ENCODE measurements at regions not wholly inside any gene's neighbourhood (a gene's known extent, or its start where the extent isn't known, plus 50 kb on each side); places are given as distances from the start of the nearest gene placed in this dataset.
A peak's percentile ranks its signal among the peaks of the same experiment; 100 is the strongest.
"Not testable (repeated sequence)": the region's sequence is repeated elsewhere in the genome, so short reads cannot be mapped to it uniquely, and the experiment has no call there.

DNA sequence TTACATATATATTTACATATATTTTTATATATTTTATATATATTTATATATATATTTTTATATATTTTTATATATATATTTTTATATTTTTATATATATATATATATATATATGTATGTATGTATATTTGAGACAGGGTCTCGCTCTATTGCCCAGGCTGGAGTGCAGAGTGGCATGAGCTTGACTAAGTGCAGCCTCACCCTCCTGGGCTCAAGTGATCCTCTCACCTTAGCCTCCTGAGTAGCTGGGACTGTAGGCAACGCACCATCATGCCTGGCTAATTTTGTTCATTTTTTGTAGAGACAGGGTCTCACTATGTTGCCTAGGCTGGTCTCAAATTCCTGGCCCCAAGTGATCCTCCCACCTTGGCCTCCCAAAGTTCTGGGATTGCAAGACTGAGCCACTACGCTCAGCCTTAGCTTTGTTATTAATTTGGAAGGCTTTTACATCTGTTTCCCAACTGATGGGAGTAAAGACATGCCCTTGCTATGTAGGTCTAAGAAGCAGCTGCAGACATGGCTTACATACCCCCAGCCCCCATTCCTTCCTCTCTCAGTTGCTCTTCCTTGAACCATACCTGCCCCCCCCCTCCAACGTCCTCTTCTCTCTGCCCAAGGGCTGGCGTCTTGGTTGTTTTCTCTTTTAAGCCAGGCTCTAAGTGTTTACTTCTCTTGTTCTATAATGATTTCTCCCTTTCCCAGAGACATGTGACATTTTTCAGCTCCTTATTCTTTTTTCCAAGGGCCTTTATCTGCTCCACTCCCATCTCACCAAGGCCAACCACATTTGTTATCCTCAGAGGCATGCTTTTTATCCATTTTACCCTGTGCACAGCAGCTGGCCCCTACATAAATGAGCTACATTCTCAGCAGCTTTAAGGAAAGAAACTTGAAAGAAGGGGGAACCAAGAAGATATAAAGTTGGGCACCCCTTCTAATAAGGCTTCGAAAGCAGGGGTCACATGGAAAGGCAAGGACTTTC is 64.2 kb upstream of the ATF7IP2 start:
- H3K4me1 Mint-ChIP-seq (ENCODE audit: low read depth), result peaks cover 20% of the 10 kb centered on the region
- H3K36me3 Mint-ChIP-seq, result peaks cover 4% of the 10 kb centered on the region
- no peaks in the 10 kb centered on the region for H3K27me3 Mint-ChIP-seq
- no peak overlapping the region for H3K27ac Mint-ChIP-seq
- no peak overlapping the region for H3K4me3 Mint-ChIP-seq
- peaks cover 10% of the 10 kb centered on the region for H3K9me3 Mint-ChIP-seq (ENCODE audit: low read depth)

DNA sequence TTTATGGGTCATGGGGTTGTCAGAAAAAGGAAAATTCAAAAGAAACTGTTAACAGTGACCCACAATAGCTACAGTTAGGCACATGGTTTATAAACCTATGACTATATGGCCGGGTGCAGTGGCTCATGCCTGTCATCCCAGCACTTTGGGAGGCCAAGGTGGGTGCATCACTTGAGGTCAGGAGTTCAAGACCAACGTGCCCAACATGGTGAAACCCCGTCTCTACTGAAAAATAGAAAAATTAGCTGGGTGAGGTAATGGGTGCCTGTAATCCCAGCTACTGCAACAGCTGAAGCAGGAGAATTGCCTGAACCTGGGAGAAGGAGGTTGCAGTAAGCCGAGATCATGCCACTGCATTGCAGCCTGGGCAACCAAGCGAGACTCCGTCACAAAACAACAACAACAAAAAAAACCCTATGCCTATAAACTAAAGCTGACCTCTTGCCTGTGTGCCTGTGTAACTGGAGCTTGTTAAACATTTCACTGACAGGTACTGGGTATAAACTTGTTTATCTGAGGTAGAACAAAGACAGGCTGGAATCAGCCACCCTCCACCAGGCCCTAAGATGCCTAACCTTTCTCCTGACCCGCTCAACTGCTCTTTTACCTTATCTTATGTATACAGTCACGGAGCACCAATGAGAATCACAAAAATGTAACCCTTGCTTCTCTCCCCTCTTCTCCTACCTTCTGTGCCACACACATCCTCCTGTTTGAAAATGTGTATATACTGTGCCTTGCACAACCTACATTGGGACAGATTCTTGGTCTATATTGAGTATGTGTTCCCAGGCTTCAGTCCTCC is 62.9 kb upstream of the ATF7IP2 start:
- Mint-ChIP-seq H3K4me1 (ENCODE audit: low read depth) (peaks cover 20% of the 10 kb centered on the region), H3K9me3 (ENCODE audit: low read depth) (peaks cover 13% of the 10 kb centered on the region), H3K36me3 (peaks cover 8% of the 10 kb centered on the region), H3K4me3 (no peak overlapping the region), H3K27ac (no peak overlapping the region), H3K27me3 (no peaks in the 10 kb centered on the region)

DNA sequence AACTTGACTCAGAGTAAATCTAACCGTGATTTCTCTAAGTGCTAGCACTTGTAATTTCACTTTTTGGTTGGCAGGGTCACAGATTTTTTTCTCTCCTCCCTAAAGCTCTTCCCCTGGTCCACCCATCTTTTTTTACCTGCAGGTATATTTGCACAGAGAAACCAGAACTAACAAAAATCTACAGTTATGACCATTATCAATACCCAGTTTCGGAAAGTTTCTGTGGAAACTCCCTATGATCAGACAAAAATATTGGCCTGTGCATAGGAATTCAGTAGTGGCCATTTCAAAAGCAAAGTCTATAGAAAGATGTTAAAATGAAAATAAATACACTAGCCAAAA is 62.4 kb upstream of the ATF7IP2 start:
- H3K27ac Mint-ChIP-seq, result no peak overlapping the region

DNA sequence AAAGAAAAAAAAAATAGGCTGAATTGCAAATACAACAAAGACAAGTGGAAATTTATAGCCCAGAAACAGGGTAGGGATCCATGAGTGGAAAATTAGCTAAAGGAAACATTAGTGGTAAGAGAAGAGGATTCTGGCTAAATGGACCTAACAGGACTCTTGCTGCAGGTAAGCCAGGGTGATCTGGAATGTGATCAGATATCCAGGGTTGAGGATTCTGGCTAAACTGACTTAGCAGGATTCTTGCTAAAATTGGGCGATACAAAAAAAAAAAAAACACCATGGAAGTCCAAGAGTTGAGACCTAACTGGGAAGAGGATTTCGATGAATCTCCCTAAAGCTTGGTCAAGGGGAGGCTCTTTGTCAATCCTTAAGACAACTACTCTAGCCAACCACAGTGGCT is 61.7 kb upstream of the ATF7IP2 start:
- no peak overlapping the region for H3K27ac Mint-ChIP-seq
- peaks cover 14% of the 10 kb centered on the region for H3K4me1 Mint-ChIP-seq (ENCODE audit: low read depth)
- peaks cover 10% of the 10 kb centered on the region for H3K36me3 Mint-ChIP-seq
- peaks cover 13% of the 10 kb centered on the region for H3K9me3 Mint-ChIP-seq (ENCODE audit: low read depth)
- H3K27me3 Mint-ChIP-seq, result no peaks in the 10 kb centered on the region
- no peak overlapping the region for H3K4me3 Mint-ChIP-seq

More for the DNA sequence above, 62.4 kb upstream of the ATF7IP2 start:
- Mint-ChIP-seq H3K4me3 (no peak overlapping the region), H3K36me3 (peaks cover 10% of the 10 kb centered on the region), H3K27me3 (no peaks in the 10 kb centered on the region), H3K9me3 (ENCODE audit: low read depth) (peaks cover 13% of the 10 kb centered on the region), H3K4me1 (ENCODE audit: low read depth) (peaks cover 21% of the 10 kb centered on the region)

DNA sequence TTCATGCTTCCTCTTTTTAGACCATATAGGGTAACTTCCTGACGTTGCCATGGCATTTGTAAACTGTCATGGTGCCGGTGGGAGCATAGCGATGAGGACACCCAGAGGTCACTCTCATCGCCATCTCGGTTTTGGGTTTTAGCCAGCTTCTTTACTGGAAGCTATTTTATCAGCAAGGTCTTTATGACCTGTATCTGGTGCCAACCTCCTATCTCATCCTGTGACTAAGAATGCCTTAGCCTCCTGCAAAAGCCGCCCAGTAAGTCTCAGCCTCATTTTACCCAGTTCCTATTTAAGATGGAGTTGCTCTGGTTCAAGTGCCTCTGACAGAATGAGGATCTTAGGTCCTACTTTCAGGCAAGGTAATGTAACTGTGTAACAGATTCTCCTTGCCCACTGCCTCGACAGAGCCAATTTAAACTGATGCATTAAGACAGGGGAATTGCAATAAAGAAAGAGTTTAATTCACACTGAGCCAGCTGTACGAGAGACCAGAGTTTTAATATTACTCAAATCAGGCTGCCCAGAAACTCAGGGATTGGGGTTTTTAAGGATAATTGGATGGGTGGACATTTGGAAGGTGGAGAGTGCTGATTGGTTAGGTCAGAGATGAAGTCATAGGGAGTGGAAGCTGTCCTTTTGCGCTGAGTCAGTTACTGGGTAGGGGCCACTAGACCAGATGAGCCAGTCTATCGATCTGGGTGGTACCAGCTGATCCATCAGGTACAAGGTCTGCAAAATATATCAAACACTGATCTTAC is 59.9 kb upstream of the ATF7IP2 start:
- Mint-ChIP-seq H3K27me3 (no peaks in the 10 kb centered on the region), H3K27ac (peak overlapping the region; percentile 5), H3K4me3 (no peak overlapping the region), H3K36me3 (peaks cover 13% of the 10 kb centered on the region), H3K9me3 (ENCODE audit: low read depth) (peaks cover 13% of the 10 kb centered on the region), H3K4me1 (ENCODE audit: low read depth) (peaks cover 24% of the 10 kb centered on the region)

DNA sequence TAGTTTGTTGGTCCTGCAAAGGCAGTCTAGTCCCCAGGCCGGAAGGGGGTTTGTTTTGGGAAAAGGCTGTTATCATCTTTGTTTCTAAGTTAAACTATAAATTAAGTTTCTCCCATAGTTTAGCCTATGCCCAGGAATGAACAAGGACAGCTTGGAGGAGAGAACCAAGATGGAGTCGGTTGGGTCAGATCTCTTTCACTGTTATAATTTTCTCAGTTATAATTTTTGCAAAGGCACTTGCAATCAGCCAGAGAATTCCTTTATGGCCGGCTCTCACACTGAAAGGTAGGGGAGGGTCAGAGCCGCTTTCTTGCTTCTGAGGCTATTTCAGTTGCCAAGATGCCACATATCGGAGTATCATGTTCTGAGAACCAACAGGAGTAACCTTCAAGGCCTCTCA is 59.2 kb upstream of the ATF7IP2 start:
- no peaks in the 10 kb centered on the region for H3K27me3 Mint-ChIP-seq
- H3K36me3 Mint-ChIP-seq, result peaks cover 14% of the 10 kb centered on the region

DNA sequence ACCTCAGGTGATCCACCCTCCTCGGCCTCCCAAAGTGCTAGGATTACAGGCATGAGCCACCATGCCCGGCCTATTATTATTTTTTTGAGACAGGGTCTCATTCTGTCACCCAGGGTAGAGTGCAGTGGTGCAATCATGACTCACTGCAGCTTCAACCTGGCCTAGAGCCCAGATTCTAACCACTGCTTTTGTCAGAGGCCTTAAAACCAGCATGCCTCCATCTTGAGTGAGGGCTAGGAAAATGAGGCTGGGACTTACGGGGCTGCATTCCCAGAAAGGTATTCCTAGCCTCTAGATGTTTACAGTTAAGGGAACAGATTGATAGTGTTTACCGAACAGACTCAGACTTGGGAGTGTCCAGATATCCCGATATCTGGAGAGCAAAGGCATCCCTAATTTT is 57.6 kb upstream of the ATF7IP2 start:
- H3K27me3 Mint-ChIP-seq, result not testable (repeated sequence)
- H3K27ac Mint-ChIP-seq, result peak overlapping the region; percentile 28
- peaks cover 14% of the 10 kb centered on the region for H3K36me3 Mint-ChIP-seq
- H3K9me3 Mint-ChIP-seq (ENCODE audit: low read depth), result peaks cover 13% of the 10 kb centered on the region
- peak overlapping the region; percentile 7 for H3K4me3 Mint-ChIP-seq
- H3K4me1 Mint-ChIP-seq (ENCODE audit: low read depth), result peaks cover 39% of the 10 kb centered on the region

More for the DNA sequence above, 59.2 kb upstream of the ATF7IP2 start:
- Mint-ChIP-seq H3K27ac (no peak overlapping the region), H3K4me1 (ENCODE audit: low read depth) (peaks cover 27% of the 10 kb centered on the region), H3K4me3 (no peak overlapping the region), H3K9me3 (ENCODE audit: low read depth) (peaks cover 13% of the 10 kb centered on the region)

DNA sequence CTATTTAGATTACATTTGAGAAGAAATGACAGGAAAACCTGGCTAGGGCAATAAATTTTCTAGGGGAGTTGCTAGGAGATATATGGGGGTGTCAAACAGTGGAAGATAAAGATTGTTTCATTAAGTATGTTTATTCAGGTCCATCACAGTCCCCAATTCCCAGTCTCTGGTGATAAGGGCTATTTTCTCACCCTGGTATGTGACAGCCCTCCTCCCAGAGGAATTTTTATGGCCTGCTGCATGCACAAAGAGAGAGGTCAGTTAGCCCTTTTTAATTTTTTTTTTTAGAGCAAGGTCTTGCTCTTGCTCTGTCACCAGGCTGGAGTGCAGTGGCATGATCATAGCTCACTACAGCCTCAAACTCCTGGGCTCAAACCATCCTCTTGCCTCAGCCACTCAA is 53.6 kb upstream of the ATF7IP2 start:
- no peaks in the 10 kb centered on the region for H3K27me3 Mint-ChIP-seq
- H3K36me3 Mint-ChIP-seq, result peaks cover 10% of the 10 kb centered on the region
- peak overlapping the region; percentile 28 for H3K27ac Mint-ChIP-seq
- no peak overlapping the region for H3K4me3 Mint-ChIP-seq
- H3K9me3 Mint-ChIP-seq (ENCODE audit: low read depth), result peaks cover 3% of the 10 kb centered on the region
- peaks cover 47% of the 10 kb centered on the region for H3K4me1 Mint-ChIP-seq (ENCODE audit: low read depth)

DNA sequence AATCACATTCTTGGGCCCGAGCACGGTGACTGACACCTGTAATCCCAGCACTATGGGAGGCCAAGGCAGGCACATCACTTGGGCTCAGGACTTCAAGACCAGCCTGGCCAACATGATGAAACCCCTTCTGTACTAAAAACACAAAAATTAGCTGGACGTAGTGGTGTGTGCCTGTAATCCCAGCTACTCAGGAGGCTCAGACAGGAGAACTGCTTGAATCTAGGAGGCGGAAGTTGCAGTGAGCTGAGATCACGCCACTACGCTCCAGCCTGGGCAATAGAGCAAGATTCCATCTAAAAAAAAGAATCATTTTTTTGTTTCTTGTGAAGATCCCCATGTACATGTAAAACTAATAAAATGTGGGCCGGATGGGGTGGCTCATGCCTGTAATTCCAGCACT is 53.1 kb upstream of the ATF7IP2 start:
- peaks cover 6% of the 10 kb centered on the region for H3K36me3 Mint-ChIP-seq
- H3K4me3 Mint-ChIP-seq, result peak overlapping the region; percentile 20
- peaks cover 47% of the 10 kb centered on the region for H3K4me1 Mint-ChIP-seq (ENCODE audit: low read depth)

DNA sequence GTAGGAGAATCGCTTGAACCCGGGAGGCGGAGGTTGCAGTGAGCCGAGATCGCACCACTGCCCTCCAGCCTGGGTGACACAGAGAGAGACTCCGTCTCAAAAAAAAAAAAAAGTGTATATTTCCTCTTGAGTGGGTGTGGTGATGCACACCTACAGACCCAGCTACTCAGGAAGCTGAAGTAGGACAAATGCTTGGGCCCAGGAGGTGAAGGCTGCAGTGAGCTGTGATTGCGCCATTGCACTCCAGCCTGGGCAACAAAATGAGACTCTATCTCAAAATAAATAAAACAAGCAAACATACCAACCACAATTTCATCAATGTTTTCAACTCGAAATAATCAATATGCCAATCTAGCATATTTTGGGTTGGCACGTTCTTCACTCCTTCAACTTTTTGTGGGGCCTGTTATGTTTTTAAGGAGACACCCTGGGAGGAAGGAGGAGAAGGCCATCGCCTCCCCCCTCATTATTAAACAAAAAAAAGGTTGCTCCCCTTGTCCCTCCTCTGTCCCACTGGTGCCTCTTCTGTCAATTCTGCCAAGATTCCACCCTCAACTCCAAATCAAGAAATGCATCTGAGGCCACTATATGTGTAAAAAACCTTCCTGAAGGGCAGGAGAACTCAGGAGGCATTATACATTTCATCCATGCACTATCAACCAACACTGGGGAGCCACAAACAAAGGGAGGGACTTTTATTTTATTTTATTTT is 52.4 kb upstream of the ATF7IP2 start:
- H3K36me3 Mint-ChIP-seq, result peaks cover 4% of the 10 kb centered on the region
- peak overlapping the region; percentile 20 for H3K4me3 Mint-ChIP-seq
- H3K4me1 Mint-ChIP-seq (ENCODE audit: low read depth), result peaks cover 49% of the 10 kb centered on the region
- no peaks in the 10 kb centered on the region for H3K27me3 Mint-ChIP-seq
- H3K9me3 Mint-ChIP-seq (ENCODE audit: low read depth), result no peaks in the 10 kb centered on the region
- H3K27ac Mint-ChIP-seq, result peak overlapping the region; percentile 58

More for the DNA sequence above, 53.1 kb upstream of the ATF7IP2 start:
- Mint-ChIP-seq H3K27me3 (no peaks in the 10 kb centered on the region), H3K27ac (peak overlapping the region; percentile 58), H3K9me3 (ENCODE audit: low read depth) (no peaks in the 10 kb centered on the region)

DNA sequence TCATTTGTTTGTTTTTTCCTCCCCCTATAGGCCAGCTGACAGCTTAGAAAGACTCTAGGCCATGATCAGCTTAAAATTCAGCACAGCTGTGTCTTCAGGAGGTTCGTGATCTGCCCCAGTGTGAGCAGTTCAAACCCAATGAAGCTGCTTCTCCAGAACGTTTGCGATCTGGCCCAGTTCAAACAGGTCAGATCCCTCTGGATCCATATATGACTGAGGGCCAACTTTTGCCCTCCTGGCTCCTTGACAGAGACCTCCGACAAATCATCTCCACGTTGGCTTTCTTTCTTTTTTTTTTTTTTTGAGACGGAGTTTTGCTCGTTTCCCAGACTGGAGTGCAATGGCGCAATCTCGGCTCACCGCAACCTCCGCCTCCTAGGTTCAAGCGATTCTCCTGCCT is 50.2 kb upstream of the ATF7IP2 start:
- H3K9me3 Mint-ChIP-seq (ENCODE audit: low read depth), result peaks cover 8% of the 10 kb centered on the region
- H3K36me3 Mint-ChIP-seq, result peaks cover 10% of the 10 kb centered on the region
- no peak overlapping the region for H3K27ac Mint-ChIP-seq
- H3K4me1 Mint-ChIP-seq (ENCODE audit: low read depth), result peaks cover 38% of the 10 kb centered on the region
- H3K27me3 Mint-ChIP-seq, result no peaks in the 10 kb centered on the region
- H3K4me3 Mint-ChIP-seq, result no peak overlapping the region

Data from activated naive CD8-positive, alpha-beta T cell (primary cell).